ENCODE measurements at regions not wholly inside any gene's neighbourhood (a gene's known extent, or its start where the extent isn't known, plus 50 kb on each side); places are given as distances from the start of the nearest gene placed in this dataset.

- no peak for TF ChIP-seq EZH2 (IDR thresholded peaks at IDR 0.05; ENCODE audit: insufficient read depth, poor library complexity, severe bottlenecking)
- TF ChIP-seq EZH2phosphoT487 (IDR thresholded peaks at IDR 0.05; ENCODE audit: insufficient read depth, low read depth) = no peak
Observed at GRCh38 chr13:30114571-30115256, 192.6 kb downstream of the KATNAL1 start.
